ENCODE measurements at regions not wholly inside any gene's neighbourhood (a gene's known extent, or its start where the extent isn't known, plus 50 kb on each side); places are given as distances from the start of the nearest gene placed in this dataset.
"Not testable (repeated sequence)": the region's sequence is repeated elsewhere in the genome, so short reads cannot be mapped to it uniquely, and the experiment has no call there.

DNA sequence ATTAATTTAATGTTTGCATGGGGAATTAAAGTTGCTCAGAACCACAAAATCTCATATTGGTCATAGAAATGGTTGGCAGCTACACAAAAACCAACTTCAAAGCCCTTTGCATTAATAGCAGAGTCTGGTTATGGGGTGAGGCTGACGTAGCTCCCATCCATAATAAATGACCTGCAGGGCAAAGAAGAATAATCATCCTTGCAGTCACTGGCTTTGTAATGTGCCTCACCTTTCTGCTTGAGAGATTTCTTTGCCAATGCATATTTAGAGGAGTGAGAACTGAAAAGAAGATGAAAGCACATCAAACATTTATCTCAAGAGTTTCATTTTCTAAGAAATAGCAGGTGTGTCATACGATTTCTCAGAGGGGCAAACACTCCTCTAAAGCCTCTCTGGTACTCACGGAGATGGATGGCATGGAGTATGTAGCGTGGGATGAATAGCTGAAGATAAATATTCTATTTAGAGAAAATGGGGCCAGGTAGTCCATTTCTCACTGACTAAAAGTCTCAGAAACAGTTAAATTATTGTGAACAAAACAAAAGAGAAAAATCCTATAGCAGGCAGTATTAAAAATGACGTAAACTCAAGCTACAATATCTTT lies 1491.9 kb downstream of the FAM181B start:
- no peak for DNase-seq

DNA sequence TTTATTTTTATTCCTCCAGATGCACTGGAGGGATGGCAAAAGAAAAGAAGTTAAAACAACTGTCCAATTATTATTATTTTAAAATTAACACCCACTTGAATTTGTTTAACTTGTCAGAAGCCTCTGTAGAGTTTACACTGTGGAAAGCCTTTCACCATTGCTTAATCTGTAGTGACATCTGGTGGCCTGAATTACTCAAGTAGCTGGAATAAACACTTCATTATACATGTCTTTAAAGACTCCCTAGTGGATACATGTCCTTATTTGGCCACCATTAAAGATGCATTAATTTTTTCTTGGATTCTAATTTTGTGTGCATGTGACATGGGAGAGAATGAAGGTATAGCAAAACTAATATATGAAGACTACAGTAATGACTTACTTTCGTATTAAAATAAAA lies 1496.5 kb downstream of the FAM181B start:
- no peak for DNase-seq

DNA sequence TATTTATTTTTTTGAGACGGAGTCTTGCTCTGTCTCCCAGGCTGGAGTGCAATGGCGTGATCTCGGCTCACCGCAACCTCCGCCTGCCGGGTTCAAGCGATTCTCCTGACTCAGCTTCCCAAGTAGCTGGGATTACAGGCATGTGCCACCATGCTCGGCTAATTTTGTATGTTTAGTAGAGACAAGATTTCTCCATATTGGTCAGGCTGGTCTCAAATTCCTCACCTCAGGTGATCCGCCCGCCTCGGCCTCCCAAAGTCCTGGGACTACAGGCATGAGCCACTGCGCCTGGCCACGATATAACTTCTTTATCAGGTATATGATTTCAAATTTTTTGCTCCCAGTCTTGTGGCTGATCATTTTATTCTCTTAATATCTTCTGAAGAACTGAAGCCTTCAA lies 1506.3 kb downstream of the FAM181B start:
- DNase-seq = not testable (repeated sequence)

GRCh38 chr11:81224396-81224795 lies 1509.3 kb downstream of the FAM181B start:
- no peak for DNase-seq

DNA sequence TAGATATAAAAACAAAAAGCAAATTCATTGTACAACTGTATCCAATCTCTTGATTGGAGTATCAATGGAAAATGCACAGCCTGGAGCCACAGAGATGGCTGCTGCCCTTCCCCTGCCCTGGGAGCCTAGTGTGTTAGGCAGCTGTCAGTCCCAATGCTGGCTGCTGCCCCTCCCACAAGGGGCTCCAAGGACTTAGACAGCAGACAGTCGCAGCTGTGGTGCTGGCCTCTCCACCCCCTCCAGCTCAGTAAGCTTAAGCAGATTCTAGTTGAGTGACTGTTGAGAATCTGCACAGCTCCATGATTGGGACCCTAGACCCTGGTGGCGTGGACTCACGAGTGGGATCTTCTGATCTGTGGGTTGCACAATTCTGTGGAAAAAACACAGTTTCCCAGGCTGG lies 1511.2 kb downstream of the FAM181B start:
- DNase-seq = no peak

DNA sequence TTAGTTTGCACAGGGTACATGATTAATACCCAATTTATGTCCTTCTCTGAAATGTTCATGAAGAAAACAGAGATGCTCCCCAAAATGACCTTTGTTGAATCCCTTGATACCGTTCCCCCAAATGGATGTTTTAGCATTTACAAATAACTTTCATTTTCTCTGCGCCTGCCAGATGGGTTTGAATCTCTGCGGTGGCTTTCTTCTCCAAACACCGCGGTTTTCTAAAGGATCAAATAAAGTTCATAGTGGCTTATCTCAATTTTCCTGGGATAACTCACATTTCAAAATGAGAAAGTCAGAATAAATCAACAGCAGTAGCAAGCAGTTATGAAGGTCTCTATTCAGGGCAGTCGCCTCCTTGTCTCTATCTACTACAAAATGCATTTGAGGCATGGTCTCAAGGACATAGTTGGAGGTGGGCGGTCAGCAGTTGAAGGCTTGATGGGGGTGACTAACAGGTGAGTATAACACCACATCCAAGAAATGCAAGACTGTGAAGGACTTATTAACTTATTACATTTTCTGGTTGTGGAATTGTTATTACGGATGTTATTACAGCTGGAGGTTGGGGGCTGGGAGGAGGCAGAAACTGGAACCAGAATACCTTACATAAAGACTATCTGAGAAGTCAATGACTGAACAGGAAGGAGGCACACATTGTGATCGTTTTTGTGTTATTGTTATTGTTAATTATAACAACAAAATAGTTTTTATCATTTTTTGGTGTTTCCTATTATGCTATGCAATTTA lies 1513.3 kb downstream of the FAM181B start:
- DNase-seq = no peak

DNA sequence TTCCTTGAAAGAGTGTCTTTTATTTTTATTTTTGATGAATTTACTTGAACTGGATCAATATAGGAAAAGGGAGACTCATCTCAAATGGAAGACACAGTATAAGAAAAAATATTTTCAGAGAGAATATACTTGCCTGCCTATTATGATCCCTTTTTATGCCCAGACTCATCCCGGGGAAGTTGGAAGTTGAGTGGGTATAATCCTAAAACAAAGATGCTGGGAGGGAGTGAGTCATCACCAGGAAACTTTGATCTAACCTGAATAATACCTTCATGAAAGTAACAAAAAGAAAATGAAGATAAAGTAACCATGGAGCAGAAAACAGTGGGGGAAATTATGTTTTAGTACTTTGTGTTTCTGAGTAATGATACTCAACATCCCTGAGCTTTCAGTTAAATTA lies 1514.0 kb downstream of the FAM181B start:
- DNase-seq = no peak

DNA sequence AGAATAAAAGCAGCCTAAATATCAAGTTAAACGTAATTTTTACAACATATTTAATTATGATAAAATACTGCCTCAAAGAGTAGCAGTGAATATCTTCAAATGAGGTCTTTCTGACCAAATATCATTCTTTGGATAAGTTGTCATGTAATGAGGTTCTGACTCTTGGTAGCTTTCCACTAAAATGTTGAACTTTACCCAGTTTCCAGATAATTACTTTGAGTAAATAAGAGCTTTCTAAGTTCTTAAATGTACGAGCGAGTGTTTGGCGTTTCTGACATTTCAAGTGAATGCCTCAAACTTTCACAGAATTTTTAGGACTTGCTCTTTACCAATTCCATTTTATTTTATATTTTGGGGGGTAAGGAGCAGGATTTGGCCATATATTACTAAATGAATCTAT lies 1515.2 kb downstream of the FAM181B start:
- no peak for DNase-seq

DNA sequence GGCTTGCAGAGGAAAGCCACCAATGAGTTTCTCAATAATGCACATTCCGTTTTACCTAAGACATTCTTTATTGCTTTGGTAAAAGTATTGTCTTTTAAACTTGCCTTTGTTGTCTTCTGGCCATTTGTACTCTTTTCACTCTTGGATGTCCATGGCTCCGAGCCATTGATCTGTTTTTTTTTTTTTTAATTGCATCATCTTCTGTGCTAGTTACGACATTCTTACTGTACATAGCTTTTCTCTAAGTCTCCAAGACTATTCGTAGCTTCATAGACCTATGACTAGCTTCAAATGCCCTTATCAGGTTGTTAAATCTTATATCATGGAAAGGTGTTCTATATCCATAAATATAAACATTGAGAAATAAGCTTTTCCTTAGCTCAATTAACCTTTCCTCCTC lies 1522.6 kb downstream of the FAM181B start:
- DNase-seq = no peak

DNA sequence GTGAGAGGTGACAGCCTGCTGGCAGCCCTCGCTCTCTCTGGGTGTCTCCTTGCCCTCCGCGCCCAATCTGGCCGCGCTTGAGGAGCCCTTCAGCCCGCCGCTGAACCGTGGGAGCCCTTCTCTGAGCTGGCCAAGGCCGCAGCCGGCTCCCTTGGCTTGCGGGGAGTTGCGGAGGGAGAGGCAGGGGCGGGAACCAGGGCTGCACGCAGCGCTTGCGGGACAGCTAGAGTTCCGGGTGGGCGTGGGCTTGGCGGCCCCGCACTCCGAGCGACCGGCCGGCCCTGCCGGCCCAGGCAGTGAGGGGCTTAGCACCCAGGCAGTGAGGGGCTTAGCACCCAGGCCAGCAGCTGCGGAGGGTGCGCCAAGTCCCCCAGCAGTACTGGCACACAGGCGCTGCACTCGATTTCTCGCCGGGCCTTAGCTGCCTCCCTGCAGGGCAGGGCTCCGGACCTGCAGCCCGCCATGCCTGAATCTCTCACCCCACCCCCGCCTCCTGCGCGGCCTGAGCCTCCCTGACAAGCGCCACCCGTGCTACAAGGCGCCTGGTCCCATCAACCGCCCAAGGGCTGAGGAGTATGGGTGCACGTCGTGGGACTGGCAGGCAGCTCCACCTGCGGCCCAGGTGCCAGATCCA lies 1526.1 kb downstream of the FAM181B start:
- DNase-seq = no peak

DNA sequence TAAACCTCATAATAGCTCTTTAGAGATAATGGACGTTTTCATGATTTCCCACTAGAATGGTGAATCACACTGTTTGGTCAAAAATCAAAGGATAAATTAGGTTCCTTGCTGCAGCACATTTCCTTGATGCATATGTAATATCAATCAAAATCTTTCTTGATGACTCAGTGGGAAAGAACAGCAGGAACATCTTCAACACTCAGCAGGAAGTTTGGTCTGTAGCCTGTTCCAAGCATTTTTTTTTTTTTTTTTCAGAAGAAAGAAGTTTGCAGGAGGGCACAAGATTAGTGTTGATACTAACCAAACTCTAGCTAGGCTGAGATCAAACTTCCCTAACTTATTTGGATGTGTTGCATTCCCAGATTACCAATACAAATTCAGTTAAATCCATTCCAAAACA lies 1529.8 kb downstream of the FAM181B start:
- no peak for DNase-seq

- no peak for DNase-seq
These were observed 1536.3 kb downstream of the FAM181B start for GRCh38 chr11:81197396-81197795.

DNA sequence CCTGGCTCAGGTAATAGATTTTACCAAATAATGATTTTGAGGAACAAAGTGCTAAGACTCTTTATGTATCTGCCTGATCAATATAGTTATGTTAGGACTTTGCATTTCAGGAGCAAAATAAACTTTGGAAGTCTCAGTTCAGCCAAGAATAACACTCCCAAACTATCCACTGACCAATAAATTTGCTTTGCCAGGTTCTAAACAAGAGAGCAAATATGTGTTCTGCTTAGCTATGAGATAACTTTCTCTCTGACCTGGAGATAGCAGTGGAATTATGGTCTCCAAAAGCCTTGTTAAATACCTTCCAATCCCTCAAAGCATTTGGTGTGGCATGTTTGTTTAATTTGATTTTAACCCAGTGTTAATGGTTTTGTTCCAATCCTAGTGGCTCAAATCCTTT lies 1541.1 kb downstream of the FAM181B start:
- no peak for DNase-seq

GRCh38 chr11:81190546-81190945 lies 1543.1 kb downstream of the FAM181B start:
- no peak for DNase-seq

GRCh38 chr11:81187033-81187432 lies 1546.6 kb downstream of the FAM181B start:
- DNase-seq = not testable (repeated sequence)

DNA sequence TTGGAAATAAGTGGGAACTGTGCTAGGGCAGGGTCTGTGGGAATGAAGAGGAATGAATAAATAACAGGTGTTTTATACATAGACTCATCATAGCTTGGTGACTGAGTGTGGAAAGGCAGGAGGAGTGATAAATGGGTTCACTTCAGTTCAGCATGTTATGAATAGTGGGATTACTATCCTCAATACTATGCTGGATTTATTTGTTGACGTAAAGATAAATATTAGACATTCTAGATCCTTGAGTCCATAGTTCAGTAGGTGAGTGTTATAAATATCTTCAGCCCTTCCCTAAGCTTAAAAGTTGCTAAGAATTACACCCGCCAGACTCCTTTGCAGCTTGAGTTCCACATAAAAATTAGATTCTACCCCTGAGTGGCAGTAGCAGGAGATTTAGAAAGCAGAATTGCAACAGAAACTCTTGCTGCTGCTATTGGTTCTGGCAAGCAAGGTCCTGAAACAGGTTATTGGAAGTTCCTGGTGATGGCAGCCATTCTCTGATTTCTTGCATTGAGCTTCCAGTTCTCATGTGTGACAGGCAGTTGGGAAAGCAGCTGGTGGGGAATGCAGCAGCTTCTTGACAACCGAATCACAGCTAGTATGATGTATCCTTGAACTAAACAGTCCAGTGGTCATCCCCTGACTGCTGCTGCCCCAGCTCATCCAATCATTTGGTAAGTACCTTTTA lies 1558.9 kb downstream of the FAM181B start:
- DNase-seq = no peak

- no peak for DNase-seq
These were observed 1568.5 kb downstream of the FAM181B start for GRCh38 chr11:81165164-81165563.

- no peak for DNase-seq
These were observed 1573.8 kb downstream of the FAM181B start for GRCh38 chr11:81159900-81160299.

DNA sequence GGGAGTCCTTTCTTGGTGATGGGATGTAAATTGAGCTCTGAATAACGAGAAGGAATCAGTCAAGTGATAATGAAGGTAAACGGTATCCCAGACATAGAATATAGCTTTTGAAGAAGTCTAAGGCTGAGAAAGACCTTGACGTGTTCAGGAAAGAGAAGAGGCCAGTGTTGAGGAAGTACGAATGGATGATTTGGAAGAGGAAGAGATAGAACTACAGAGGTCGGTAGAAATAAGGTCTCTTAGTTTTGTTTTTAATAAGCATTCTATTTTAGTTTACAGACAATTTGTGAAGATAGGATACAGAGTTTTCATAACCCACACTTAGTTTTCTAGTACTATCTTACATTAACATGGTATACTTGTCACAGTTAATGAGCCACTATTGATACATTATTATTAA lies 1598.1 kb downstream of the FAM181B start:
- no peak for DNase-seq

DNA sequence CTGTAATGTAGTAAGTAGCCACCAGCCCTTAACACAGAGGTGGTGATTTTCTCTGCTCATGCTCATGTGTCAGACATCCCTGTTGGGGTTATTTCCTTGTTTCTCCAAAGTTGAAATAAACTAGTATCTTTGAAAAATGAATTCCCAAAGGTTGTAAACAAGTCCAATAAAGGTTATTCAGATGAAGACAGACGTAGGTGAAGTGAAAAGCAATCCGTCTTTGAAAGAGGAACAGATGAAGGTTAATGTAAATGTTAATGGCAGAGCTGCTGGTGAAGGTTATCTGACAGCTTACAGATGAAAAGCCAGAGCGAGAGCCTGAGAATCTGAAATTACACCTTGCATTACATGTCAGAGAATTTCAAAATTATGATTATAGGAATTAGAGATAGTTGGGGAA lies 1604.0 kb downstream of the FAM181B start:
- DNase-seq = no peak

GRCh38 chr11:81112718-81113117 lies 1620.9 kb downstream of the FAM181B start:
- no peak for DNase-seq

DNA sequence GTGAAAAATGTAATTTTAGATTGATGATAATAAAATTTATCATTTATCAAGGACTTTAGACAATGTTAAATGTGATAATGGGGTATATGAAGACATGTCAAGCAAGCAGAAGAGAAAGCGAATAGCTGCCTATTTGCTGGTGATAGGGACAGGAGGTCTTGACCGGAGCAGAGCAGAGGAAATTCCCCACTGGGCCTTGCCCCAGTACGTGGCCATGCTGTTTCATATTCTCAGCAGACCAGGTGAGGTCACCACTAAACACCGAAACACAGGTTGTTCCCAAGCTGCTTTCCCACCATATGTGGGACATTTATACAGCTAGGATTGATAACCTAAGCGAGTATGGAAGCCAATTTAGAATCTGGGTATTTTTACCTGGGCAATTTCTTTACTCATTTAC lies 1629.6 kb downstream of the FAM181B start:
- DNase-seq = no peak

DNA sequence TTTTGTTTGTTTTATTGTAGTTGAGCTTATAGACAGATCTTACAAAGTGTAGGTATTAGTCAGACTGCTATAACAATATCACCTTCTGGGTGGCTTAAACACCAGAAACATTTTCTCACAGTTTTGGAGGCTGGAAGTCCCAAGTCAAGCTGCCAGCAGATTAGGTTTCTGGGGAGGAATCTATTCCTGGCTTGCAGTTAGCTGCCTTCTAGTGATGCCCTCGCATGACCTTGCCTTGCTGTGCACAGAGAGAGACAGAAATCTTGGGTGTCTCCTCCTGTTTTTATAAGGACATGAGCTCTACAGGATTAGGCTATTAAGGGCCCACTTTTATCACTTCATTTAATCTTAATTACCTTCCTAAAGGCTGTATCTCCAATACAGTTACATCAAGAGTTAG lies 1635.2 kb downstream of the FAM181B start:
- DNase-seq = no peak

DNA sequence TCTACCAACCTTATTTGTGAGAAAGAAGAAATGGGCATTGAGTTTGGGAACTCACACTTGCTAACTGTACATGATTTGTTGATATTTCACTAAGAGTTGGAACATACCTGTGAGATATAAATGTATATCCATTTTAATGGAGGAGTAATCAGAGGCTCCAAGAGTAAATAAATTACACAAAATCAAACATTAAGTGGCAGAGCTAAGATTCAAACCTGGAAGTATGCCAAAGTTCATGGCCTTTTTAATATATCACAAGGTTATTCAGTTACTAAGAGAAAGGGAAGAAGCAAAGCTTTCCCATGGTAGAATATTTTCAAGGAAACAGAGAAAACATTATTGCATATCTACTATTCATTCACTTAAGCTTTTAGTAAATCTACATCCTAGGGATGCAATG lies 1641.1 kb downstream of the FAM181B start:
- DNase-seq = no peak
